ENCODE measurements at regions not wholly inside any gene's neighbourhood (a gene's known extent, or its start where the extent isn't known, plus 50 kb on each side); places are given as distances from the start of the nearest gene placed in this dataset.

DNA sequence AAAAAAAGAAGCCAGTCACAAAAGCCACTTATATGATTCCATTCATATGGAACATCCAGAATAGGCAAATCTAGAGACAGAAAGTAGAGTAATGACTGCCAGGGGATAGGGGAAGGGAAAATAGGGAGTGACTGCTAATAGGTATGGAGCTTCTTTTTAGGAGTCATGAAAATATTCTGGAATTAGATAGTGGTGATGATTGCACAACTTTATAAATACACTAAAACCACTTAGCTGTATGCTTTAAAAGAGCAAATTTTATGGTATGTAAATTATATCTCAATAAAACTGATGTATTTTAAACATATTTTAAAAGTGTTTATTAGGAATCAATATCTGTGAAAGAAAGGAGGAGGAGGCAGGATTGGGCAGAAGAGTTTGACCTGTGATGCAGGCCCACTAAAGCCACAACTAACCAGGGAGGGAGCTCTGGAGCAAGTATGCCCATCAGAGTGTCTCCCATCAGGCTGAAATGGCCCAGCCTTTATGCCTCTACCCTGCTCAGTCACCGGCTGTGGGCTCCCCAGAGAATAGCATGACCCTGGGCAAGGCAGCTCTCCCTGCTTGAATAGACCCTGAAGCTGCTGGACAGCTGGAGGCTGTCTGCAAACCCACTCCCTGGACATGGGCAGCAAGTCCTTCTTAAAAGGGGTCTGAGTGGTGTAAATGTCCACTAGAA lies 96.0 kb upstream of the SLC44A1 start:
- no peak for DNase-seq

- DNase-seq = no peak
These were observed 93.3 kb upstream of the SLC44A1 start for GRCh38 chr9:105150991-105151685.

DNA sequence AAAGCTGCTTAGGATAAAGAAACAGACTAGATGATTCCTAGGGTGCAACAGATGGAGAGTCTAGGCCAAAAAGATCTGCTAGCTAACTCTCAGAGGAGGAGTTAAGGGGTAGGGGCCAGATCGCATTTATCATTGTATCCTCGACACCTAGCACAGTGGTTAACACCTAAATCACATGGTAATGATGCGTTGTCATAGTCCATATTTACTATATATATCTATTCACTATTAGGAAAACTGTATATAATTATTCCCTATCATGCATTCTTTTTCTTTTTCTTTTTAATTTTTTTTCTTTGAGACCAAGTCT lies 92.8 kb upstream of the SLC44A1 start:
- no peak for DNase-seq

GRCh38 chr9:105154723-105155191 lies 89.7 kb upstream of the SLC44A1 start:
- DNase-seq = peak; percentile 94

DNA sequence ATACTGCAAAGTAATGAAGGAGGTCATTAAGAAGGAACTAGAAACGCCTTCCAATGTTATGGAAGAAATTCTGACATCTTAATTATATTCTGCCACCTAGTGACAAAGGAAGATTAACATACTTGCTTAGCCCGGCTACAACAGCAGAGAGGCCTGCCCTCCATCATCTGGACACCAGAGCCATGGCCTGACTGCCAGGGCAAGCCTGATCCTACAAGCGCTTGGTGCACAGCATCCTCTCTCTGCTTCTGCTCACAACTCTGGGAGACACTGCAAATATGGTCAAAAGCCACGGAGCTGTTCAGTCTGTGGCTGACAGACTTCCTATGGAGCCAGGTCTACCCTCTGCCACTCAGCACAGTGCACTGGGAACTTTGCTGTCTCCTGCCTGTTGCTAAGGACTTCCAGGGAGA lies 87.3 kb upstream of the SLC44A1 start:
- DNase-seq = peak; percentile 94

- DNase-seq = no peak
These were observed 86.4 kb upstream of the SLC44A1 start for GRCh38 chr9:105158020-105158419.

DNA sequence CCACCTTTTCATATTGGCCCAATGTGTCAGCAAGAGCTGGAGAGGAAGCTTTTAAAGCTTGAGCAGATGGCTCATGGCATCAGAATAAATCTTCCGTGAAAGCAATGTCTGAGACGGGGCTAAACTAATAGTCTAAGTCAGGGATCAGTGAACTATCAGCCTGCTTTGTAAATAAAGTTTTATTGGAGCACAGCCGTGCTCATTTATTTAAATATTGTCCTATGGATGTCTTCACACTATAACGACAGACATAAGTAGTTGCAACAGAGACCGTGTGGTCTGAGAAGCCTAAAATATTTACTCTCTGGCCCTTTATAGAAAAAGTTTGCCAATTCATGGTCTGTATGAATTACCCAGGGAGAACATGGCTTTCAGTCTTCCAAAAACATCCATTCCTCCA lies 85.6 kb upstream of the SLC44A1 start:
- DNase-seq = no peak

- no peak for DNase-seq
These were observed 75.6 kb upstream of the SLC44A1 start for GRCh38 chr9:105168870-105169319.

DNA sequence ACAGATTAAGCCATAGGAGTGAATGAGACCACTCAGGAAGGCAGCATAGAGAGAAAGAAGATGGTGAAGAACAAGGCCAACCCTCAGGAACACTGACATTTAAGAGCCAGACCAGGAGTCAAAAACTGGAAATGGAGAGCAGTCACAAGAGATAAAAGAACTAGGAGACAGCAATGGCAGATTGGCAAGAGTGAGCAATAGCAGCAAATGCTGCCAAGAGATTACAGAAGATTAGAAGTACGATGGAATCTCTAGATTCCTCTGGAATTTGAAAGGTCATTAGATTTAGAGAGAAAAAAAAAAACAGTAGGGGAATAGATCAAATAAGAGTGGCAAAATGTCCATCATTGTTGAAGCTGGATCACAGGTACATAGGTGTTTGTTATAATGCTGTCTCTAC lies 73.4 kb upstream of the SLC44A1 start:
- DNase-seq = no peak

GRCh38 chr9:105171589-105171988 lies 72.9 kb upstream of the SLC44A1 start:
- DNase-seq = no peak

DNA sequence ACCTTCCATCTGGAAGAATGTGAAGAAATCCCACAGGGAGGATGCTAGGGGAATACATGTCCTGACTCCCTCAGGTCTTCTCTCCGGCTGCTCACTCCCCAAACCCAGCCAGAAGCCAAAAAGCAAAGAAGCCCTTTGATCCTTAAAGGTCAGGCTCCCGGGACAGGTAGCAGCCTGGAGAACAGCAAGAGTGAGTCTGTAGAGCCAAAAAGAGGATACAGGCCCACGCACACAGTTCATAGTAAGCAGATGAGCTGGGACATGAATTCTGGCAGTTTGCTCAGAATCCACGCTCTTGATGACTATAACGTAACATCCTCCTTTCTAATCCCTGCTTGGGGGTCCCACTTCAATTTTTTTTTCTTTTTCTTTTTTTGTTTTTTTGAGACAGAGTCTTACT lies 72.0 kb upstream of the SLC44A1 start:
- DNase-seq = no peak

GRCh38 chr9:105173306-105173705 lies 71.1 kb upstream of the SLC44A1 start:
- DNase-seq = no peak

GRCh38 chr9:105173826-105174225 lies 70.6 kb upstream of the SLC44A1 start:
- no peak for DNase-seq

DNA sequence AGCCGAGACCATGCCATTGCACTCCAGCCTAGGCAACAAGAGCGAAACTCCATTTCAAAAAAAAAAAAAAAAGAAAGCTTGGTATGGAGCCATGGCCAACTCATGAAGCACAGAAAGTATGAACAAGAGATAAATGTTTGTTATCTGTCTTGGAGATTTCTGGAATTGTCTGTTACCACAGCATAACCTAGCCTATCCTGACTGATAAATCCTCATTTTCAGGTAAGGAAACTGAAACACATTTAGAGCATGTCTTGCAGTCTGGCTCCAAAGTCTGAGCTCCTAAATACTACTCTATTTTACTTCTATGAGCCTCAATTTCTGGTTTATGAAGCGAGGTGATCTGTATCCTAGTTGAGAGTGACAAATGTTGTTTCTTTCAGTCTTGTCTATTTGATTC lies 68.3 kb upstream of the SLC44A1 start:
- no peak for DNase-seq

GRCh38 chr9:105178076-105178475 lies 66.4 kb upstream of the SLC44A1 start:
- no peak for DNase-seq

- peak; percentile 80 for DNase-seq
These were observed 56.7 kb upstream of the SLC44A1 start for GRCh38 chr9:105187781-105188180.

DNA sequence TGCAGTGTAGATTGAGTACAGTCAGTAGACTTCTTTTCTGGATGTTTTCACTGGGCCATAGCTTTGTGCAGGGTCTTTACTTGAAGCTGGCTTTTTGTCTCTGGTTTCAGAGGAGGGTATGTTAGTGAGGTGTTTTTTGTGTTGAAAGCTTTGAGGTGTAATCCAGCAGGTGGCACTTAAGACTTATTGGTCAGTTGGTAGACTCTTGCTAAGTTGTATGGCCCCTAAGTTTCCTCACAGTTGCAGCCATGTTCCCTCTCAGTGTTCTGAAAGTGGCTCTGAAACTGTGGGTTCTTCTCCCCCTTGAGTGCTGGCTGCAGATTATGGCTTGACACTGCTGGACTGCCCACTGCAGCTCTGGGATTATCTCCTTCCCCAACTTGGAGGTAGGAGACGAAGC lies 55.7 kb upstream of the SLC44A1 start:
- no peak for DNase-seq

GRCh38 chr9:105191508-105192121 lies 52.8 kb upstream of the SLC44A1 start:
- DNase-seq = peak; percentile 94

DNA sequence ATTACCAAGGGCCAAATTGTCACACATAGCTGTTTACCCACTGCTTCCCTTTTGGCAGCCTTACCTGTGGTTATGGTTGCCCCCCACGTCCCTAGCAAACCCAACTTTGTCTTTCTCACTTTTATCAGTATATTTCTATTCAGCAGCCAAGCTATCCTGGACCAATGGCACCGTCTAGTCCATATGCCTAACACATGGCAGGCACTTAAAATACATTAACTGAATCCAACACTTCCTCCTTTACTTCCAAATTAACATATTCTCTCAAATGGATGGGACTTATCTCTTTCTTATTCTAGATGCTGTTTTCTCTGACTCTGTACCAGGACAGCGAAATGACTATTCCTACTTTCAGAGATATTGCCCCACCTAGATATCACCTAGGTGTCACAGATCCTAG lies 50.9 kb upstream of the SLC44A1 start:
- no peak for DNase-seq

- peak; percentile 58 for DNase-seq
These were observed 50.2 kb upstream of the SLC44A1 start for GRCh38 chr9:105194234-105194633.

All from inflammatory macrophage treated with lipopolysaccharide for 4 hours (primary cell).